Esophagus (tissue), 2 donors: ENCODE measurements at regions not wholly inside any gene's neighbourhood (a gene's known extent, or its start where the extent isn't known, plus 50 kb on each side); places are given as distances from the start of the nearest gene placed in this dataset.

Experiments
- H3K27ac ChIP-seq, 2 donors: one replicate each; pipeline ENCODE4 v1.5.1; 2013; ENCODE audit warnings: low read depth in 2 of 2, mild to moderate bottlenecking in 2 of 2, inconsistent platforms in 1 of 2, low read length in 1 of 2, moderate library complexity in 1 of 2
- H3K27me3 ChIP-seq, 2 donors: one replicate each; pipeline ENCODE4 v1.6.1; 2013; ENCODE audit warnings: low read length in 2 of 2, control low read depth in 1 of 2, mild to moderate bottlenecking in 1 of 2; ENCODE audit not compliant: insufficient read depth in 2 of 2, control insufficient read depth in 1 of 2
- H3K36me3 ChIP-seq, 2 donors: one replicate each; pipeline ENCODE4 v1.6.1; 2013; ENCODE audit warnings: low read length in 1 of 2; ENCODE audit not compliant: control insufficient read depth in 2 of 2, insufficient read depth in 2 of 2
- H3K4me1 ChIP-seq, 2 donors: one replicate each; pipeline ENCODE4 v1.6.1; 2013; ENCODE audit warnings: low read length in 1 of 2; ENCODE audit not compliant: control insufficient read depth in 2 of 2, insufficient read depth in 2 of 2
- H3K4me3 ChIP-seq, 2 donors: one replicate each; pipeline ENCODE4 v1.5.1; 2013; ENCODE audit warnings: low read length in 2 of 2, mild to moderate bottlenecking in 2 of 2, low read depth in 1 of 2, moderate library complexity in 1 of 2
- H3K9me3 ChIP-seq, 2 donors: one replicate each; pipeline ENCODE4 v1.6.1; 2013; ENCODE audit warnings: mild to moderate bottlenecking in 2 of 2, low read depth in 1 of 2, low read length in 1 of 2, moderate library complexity in 1 of 2; ENCODE audit not compliant: control insufficient read depth in 2 of 2, insufficient read depth in 1 of 2
- WGBS, 2 donors: extraction: QIAGEN DNeasy Blood & Tissue Kit; methylation state at CpG; one replicate each; pipeline ENCODE4 v1.1.7; 2013; 5-methylcytosine and 5-hydroxymethylcytosine counted together
- donor health status: healthy with polysubstance abuse.
- donor health status: Bipolar disorder and iron deficiency.

DNA sequence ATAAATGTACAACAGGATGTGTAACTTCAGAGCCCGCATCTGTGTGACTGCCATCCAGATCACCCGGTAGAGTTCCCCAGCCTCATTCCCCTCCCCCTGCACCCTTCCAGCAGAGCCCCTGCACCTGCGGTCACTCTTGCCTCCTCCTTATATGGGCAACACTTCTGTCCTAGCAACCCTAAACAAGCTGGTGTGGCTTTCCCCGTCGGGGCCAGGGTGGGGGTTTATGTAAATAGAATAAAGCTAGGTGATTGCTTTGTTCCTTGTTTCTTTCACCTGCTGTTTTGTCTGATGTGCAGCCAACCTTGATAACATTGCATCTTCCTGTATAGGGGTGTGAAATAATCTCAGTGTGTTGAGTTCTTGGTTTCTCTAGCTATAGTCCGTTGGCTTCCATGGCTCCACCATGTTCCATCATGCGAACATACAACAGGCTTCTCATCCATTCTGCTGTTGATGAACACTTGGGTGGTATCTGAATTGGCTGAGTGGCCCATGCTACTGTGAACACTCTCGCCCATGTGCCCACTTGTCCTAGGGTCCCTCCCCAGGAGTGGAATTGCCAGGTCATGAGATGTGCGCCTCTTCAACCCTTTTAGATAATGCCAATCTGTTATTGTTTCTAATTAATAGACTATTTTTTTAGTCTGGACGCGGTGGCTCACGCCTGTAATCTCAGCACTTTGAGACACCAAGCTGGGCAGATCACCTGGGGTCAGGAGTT is 102.2 kb downstream of the KIF26A start:
- peaks cover 9 to 24% of the 10 kb centered on the region in 2 donors for H3K9me3 ChIP-seq
- no peaks in the 10 kb centered on the region for H3K4me1 ChIP-seq
- no peak overlapping the region for H3K4me3 ChIP-seq
- no peaks in the 10 kb centered on the region for H3K27me3 ChIP-seq
- H3K27ac ChIP-seq = no peak overlapping the region
- WGBS, 2 donors = 61 to 72% methylated on average over 12 of the region's 12 CpGs
- no peaks in the 10 kb centered on the region for H3K36me3 ChIP-seq

DNA sequence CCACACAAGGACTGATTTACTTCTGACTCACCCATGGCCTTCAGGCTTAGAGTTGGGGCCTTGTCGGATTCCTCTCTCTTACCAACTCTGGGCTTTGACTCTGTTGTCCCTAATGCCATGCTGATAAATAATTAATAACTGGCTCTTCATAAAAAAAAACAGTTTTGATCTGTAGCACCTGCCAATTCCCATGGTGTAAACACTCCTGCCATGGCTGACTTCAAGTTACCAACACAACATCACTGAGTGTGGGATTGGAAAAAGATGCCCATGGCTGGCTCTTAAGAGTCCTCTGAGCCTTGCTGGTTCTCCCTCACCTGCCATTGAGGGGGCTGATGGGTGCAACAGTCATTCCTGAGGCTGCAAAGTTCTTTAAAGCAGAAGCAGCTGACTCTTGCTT is 104.8 kb downstream of the KIF26A start:
- WGBS, 2 donors = 83 to 92% methylated on average over 1 of the region's 1 CpG
- no peaks in the 10 kb centered on the region for H3K4me1 ChIP-seq
- no peak overlapping the region for H3K4me3 ChIP-seq
- no peaks in the 10 kb centered on the region for H3K27me3 ChIP-seq
- peaks cover 7 to 23% of the 10 kb centered on the region in 2 donors for H3K9me3 ChIP-seq
- H3K27ac ChIP-seq = no peak overlapping the region
- no peaks in the 10 kb centered on the region for H3K36me3 ChIP-seq

DNA sequence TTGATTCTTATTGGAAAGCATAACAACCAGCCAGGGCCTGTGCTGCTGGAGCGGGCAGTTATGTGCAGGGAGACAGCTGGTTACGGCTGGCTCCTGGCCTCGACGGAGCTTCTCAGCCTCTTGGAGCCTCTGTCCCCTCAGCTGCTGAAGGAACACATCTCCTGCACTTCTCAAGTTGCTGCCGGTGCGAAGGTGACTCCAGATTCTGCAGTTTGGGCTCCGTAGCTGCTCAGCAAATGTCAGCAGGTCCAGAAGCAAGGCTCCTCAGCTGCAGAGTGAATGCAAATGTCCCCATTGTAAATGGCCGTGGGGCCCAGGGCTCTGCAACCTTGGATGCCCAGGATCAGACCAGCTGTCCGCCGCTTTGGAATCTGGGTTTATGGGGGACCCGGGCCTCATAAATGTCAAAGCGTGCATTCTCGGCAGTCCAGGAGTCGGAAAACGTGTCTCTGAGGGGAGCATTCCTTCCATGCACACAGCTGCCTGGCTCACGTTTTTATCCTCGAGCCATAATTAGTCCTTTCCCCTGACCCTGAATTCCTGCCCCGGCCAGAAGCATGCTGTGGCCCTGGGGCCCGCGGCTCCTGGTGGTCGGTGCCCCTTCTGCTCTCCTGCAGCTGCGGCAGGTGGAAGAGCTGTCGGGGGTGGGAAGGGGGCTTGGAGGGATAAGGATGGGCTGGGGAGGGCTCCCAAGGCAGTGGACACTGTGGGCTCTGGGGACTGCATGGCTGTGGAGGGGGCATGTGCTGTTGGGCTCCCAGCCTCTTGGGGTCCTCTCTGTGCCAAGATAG is 106.0 kb downstream of the KIF26A start:
- Histone ChIP-seq H3K27me3 (no peaks in the 10 kb centered on the region), H3K9me3 (peaks cover 7 to 23% of the 10 kb centered on the region in 2 donors), H3K36me3 (no peaks in the 10 kb centered on the region), H3K4me1 (no peaks in the 10 kb centered on the region), H3K4me3 (no peak overlapping the region), H3K27ac (no peak overlapping the region)
- WGBS, 2 donors = 84 to 86% methylated on average over 23 of the region's 23 CpGs

DNA sequence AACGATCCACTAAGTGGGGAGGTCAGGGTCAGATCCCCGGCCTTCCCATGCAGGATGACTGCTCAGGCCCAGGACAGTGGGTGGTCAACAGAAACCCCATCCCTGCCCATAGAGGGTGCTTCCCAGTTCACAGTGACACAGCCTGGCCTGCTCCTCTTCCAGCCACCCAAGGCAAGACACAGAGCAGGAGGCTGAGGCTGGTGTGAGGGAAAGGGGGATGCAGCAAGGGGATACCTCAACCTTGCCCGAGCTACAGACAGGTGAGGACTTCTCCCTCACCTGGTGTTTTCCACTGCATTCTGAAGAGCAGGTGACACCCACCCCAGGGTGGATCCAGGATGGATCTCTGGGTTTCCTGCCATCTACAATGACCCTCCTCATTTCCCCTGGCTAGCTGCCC is 106.7 kb downstream of the KIF26A start:
- H3K36me3 ChIP-seq = no peaks in the 10 kb centered on the region
- peaks cover 7 to 23% of the 10 kb centered on the region in 2 donors for H3K9me3 ChIP-seq
- H3K4me1 ChIP-seq = no peaks in the 10 kb centered on the region
- H3K27ac ChIP-seq = no peak overlapping the region
- 92 to 98% methylated on average over 3 of the region's 3 CpGs for WGBS, 2 donors
- H3K4me3 ChIP-seq = no peak overlapping the region
- no peaks in the 10 kb centered on the region for H3K27me3 ChIP-seq

DNA sequence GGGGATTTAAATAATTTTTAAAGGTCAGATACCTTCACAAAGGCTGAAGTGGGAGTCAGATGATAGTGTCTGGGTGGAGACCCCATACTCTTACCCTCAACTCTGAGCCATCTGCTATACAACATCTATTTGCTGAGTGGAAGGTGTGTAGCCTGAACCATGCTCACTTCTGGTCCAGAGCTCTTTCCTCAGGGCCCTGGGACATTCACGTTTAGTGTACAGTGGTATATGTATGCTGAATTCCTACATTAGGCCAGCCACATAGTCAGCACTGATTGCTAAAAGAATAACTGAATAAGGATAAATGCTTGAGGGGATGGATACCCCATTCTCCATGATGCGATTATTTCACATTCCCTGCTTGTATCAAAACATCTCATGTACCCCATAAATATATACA is 107.3 kb downstream of the KIF26A start:
- Histone ChIP-seq H3K4me3 (no peak overlapping the region), H3K36me3 (no peaks in the 10 kb centered on the region), H3K4me1 (no peaks in the 10 kb centered on the region), H3K9me3 (peaks cover 7 to 23% of the 10 kb centered on the region in 2 donors), H3K27ac (no peak overlapping the region), H3K27me3 (no peaks in the 10 kb centered on the region)
- 87 to 93% methylated on average over 2 of the region's 2 CpGs for WGBS, 2 donors

GRCh38 chr14:104246401-104247335 is 108.3 kb downstream of the KIF26A start:
- no peaks in the 10 kb centered on the region for H3K27me3 ChIP-seq
- no peaks in the 10 kb centered on the region for H3K4me1 ChIP-seq
- no peak overlapping the region for H3K4me3 ChIP-seq
- WGBS, 2 donors = 78 to 82% methylated on average over 19 of the region's 19 CpGs
- H3K36me3 ChIP-seq = no peaks in the 10 kb centered on the region
- H3K9me3 ChIP-seq = peaks cover 7 to 23% of the 10 kb centered on the region in 2 donors
- no peak overlapping the region for H3K27ac ChIP-seq

DNA sequence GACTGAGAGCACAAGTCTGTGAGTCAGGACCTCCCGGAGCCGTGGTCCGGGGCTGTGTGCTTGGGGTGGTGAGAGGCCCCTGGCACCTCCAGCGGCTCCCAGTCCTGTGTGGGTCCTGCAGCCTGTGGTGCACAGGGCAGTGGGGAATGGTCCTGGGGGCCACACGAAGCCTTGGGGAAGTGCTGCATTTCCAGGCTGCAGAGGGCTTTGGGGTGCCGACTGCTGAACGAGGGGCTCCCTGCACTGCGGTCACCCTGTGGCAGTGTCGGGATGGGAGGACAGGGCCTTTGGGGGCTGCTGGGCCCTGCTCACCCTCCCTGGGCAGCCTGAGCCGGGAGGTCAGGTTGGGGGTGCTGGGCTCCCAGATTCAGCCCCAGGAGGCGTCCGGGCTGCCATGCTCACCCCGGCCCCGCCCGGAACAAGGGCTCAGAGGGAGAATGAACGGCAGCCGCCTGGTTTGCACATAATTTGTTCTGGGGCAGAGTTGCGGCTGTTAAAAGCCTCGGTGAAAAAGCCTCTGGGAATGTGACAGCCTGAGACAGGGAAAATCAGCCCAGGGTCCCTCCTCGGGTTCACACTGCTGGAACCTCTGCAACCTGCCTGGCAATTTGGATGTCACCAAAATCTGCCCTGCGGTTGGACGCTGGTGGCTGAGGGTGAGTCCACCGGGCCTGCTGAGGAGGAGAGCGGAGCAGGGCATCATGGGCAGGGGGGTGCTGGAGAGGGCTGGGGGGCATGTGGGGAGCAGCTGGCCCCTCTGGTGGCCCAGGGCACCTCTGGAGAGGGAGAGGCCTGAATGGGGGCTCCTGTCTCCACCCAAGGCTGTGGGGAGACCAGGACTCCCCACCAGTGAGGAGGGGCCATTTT is 109.2 kb downstream of the KIF26A start:
- H3K4me3 ChIP-seq = no peak overlapping the region
- H3K9me3 ChIP-seq = peaks cover 7 to 23% of the 10 kb centered on the region in 2 donors
- H3K4me1 ChIP-seq = no peaks in the 10 kb centered on the region
- no peaks in the 10 kb centered on the region for H3K27me3 ChIP-seq
- H3K36me3 ChIP-seq = no peaks in the 10 kb centered on the region
- WGBS, 2 donors = 77 to 83% methylated on average over 21 to 24 of the region's 24 CpGs
- no peak overlapping the region for H3K27ac ChIP-seq

GRCh38 chr14:104248203-104249055 is 110.0 kb downstream of the KIF26A start:
- no peaks in the 10 kb centered on the region for H3K36me3 ChIP-seq
- no peak overlapping the region for H3K4me3 ChIP-seq
- peaks cover 7 to 23% of the 10 kb centered on the region in 2 donors for H3K9me3 ChIP-seq
- H3K4me1 ChIP-seq = no peaks in the 10 kb centered on the region
- no peaks in the 10 kb centered on the region for H3K27me3 ChIP-seq
- 69 to 82% methylated on average over 26 of the region's 26 CpGs for WGBS, 2 donors
- no peak overlapping the region for H3K27ac ChIP-seq
